B cell (primary cell): ENCODE measurements at regions not wholly inside any gene's neighbourhood (a gene's known extent, or its start where the extent isn't known, plus 50 kb on each side); places are given as distances from the start of the nearest gene placed in this dataset.

Experiments
- EZH2 ChIP-seq: IDR thresholded peaks from 2 replicates; pipeline ENCODE4 v1.6.1; 2012; ENCODE audit warnings: borderline replicate concordance, low read depth, mild to moderate bottlenecking, moderate library complexity, low read length; ENCODE audit not compliant: insufficient read depth, poor library complexity, severe bottlenecking
- TF ChIP-seq, protein P1 (sequence below): fragments of 200-600 bp; IDR thresholded peaks from one replicate; pipeline ENCODE4 v1.8.0; 2022; ENCODE audit warnings: antibody characterized with exemption, mild to moderate bottlenecking

GRCh38 chr3:65201926-65202325, 514.1 kb upstream of the ADAMTS9 start:
- TF ChIP-seq, protein P1, sequence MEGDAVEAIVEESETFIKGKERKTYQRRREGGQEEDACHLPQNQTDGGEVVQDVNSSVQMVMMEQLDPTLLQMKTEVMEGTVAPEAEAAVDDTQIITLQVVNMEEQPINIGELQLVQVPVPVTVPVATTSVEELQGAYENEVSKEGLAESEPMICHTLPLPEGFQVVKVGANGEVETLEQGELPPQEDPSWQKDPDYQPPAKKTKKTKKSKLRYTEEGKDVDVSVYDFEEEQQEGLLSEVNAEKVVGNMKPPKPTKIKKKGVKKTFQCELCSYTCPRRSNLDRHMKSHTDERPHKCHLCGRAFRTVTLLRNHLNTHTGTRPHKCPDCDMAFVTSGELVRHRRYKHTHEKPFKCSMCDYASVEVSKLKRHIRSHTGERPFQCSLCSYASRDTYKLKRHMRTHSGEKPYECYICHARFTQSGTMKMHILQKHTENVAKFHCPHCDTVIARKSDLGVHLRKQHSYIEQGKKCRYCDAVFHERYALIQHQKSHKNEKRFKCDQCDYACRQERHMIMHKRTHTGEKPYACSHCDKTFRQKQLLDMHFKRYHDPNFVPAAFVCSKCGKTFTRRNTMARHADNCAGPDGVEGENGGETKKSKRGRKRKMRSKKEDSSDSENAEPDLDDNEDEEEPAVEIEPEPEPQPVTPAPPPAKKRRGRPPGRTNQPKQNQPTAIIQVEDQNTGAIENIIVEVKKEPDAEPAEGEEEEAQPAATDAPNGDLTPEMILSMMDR, result no peak
- no peak for TF ChIP-seq EZH2
